PC-9 (cell line): ENCODE measurements at regions not wholly inside any gene's neighbourhood (a gene's known extent, or its start where the extent isn't known, plus 50 kb on each side); places are given as distances from the start of the nearest gene placed in this dataset.

Source experiments
- EZH2 ChIP-seq: fragments of 200-600 bp; sonication (generic); IDR thresholded peaks from 2 replicates; pipeline ENCODE4 v1.8.0; 2017; ENCODE audit warnings: antibody characterized with exemption, low read depth
- TF ChIP-seq, protein P1 (sequence below): fragments of 200-600 bp; sonication (generic); conservative IDR thresholded peaks from 2 replicates; pipeline ENCODE4 v1.6.1; 2017; ENCODE audit warnings: mixed run types, antibody characterized with exemption, mild to moderate bottlenecking, moderate library complexity

DNA sequence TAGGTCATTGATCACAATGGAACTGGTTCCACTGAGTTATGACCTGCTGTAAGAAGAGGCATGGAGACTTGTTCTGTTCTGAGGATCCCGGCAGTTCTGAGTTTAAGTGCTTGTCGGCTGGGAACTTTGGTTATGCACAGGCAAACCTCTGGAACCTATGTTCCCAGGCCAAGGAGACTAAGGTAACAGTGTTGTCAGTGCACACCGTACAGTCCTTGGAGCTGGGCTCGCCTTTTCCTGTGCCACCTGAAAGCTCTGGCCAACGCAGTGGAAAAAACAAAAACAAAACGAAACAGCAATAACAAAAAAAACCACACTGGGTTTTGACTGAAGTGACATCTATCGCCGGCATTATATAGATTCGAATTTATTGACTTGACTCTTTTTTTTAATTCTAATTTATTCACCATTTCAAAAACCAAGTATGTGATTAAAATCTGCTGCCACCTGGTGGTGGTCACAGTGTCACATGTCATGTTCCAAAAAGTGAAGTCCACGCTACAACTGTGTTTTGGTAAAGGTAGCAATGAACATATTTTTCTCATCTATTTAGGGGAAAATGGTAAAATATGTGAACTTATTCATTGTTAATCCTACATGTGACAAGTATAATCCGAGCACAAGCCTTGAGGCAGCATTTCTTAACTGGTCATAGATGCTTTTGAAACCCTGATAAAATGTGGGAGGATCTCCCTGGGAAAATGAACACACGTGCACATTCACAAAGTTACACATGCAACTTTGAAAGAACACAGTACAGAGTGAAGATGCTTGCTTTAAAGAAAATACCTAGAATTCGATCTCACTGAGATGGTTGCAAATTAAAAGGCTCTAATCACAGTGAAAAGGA, 113.8 kb upstream of the PPP2R2D start:
- TF ChIP-seq, protein P1, sequence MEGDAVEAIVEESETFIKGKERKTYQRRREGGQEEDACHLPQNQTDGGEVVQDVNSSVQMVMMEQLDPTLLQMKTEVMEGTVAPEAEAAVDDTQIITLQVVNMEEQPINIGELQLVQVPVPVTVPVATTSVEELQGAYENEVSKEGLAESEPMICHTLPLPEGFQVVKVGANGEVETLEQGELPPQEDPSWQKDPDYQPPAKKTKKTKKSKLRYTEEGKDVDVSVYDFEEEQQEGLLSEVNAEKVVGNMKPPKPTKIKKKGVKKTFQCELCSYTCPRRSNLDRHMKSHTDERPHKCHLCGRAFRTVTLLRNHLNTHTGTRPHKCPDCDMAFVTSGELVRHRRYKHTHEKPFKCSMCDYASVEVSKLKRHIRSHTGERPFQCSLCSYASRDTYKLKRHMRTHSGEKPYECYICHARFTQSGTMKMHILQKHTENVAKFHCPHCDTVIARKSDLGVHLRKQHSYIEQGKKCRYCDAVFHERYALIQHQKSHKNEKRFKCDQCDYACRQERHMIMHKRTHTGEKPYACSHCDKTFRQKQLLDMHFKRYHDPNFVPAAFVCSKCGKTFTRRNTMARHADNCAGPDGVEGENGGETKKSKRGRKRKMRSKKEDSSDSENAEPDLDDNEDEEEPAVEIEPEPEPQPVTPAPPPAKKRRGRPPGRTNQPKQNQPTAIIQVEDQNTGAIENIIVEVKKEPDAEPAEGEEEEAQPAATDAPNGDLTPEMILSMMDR, result peak; percentile 74
- no peak for TF ChIP-seq EZH2
